WTC11 (cell line): ENCODE measurements at regions not wholly inside any gene's neighbourhood (a gene's known extent, or its start where the extent isn't known, plus 50 kb on each side); places are given as distances from the start of the nearest gene placed in this dataset.

Experiments
- ATAC-seq: fragments of 200-7000 bp; cut with Tn5 transposase; 2 replicates; pipeline ENCODE4 v1.10.0; 2021; ENCODE audit warnings: mild to moderate bottlenecking, moderate library complexity
- CTCF ChIA-PET: fragments of 300-600 bp; sonication (Branson Sonifier 250); formaldehyde crosslinking; loops from one replicate; lab custom pipeline; 2021; ENCODE audit warnings: antibody characterized with exemption; lab: Charles Lee
- POLR2A ChIA-PET: fragments of 350-600 bp; sonication (Branson Sonifier 250); formaldehyde crosslinking; loops from one replicate; lab custom pipeline; 2021; ENCODE audit warnings: antibody characterized with exemption; lab: Charles Lee
- DNase-seq: peaks from one replicate; pipeline ENCODE4 v3.0.0; 2021; ENCODE audit warnings: low spot score
- H3K27ac Mint-ChIP-seq: 2 replicates; pipeline ENCODE4 v1.8.0; 2021; ENCODE audit warnings: mixed read lengths
- H3K27me3 Mint-ChIP-seq: 2 replicates; pipeline ENCODE4 v1.8.0; 2021; ENCODE audit warnings: low read depth, mild to moderate bottlenecking, moderate library complexity, mixed read lengths
- H3K36me3 Mint-ChIP-seq: 2 replicates; pipeline ENCODE4 v1.8.0; 2021; ENCODE audit warnings: mixed read lengths
- H3K4me1 Mint-ChIP-seq: 2 replicates; pipeline ENCODE4 v1.8.0; 2022; ENCODE audit warnings: mixed read lengths
- H3K4me3 Mint-ChIP-seq: 2 replicates; pipeline ENCODE4 v1.8.0; 2021; ENCODE audit warnings: mild to moderate bottlenecking, moderate library complexity, mixed read lengths
- H3K9me3 Mint-ChIP-seq: 2 replicates; pipeline ENCODE4 v1.8.0; 2021; ENCODE audit warnings: mixed read lengths
- ATF1 ChIP-seq: sonication (generic); formaldehyde crosslinking; IDR thresholded peaks from 2 replicates; pipeline ENCODE4 v1.8.1; 2023; ENCODE audit warnings: mild to moderate bottlenecking, moderate library complexity, missing genetic modification reagents
- ATF2 ChIP-seq: sonication (generic); formaldehyde crosslinking; IDR thresholded peaks from 2 replicates; pipeline ENCODE4 v1.8.1; 2022; ENCODE audit warnings: low read depth, missing genetic modification reagents, borderline replicate concordance
- E2F1 ChIP-seq: sonication (generic); formaldehyde crosslinking; IDR thresholded peaks from 2 replicates; pipeline ENCODE4 v1.8.0; 2022; ENCODE audit warnings: mild to moderate bottlenecking, missing genetic modification reagents
- FOXK1 ChIP-seq: sonication (generic); formaldehyde crosslinking; IDR thresholded peaks from 2 replicates; pipeline ENCODE4 v1.8.0; 2022; ENCODE audit warnings: mild to moderate bottlenecking, moderate library complexity, missing genetic modification reagents
- FOXP1 ChIP-seq: sonication (generic); formaldehyde crosslinking; IDR thresholded peaks from 2 replicates; pipeline ENCODE4 v1.8.0; 2022; ENCODE audit warnings: missing genetic modification reagents, mild to moderate bottlenecking, moderate library complexity, borderline replicate concordance
- GRHL2 ChIP-seq: fragments of 250-450 bp; sonication (Bioruptor Pico); IDR thresholded peaks from 2 replicates; pipeline ENCODE4 v1.8.0; 2022; ENCODE audit warnings: mild to moderate bottlenecking, moderate library complexity; ENCODE audit not compliant: insufficient replicate concordance, severe bottlenecking
- MAX ChIP-seq: sonication (generic); formaldehyde crosslinking; IDR thresholded peaks from 2 replicates; pipeline ENCODE4 v1.8.0; 2022; ENCODE audit warnings: mild to moderate bottlenecking, missing genetic modification reagents
- MXD4 ChIP-seq: fragments of 250-450 bp; sonication (Bioruptor Pico); IDR thresholded peaks from 2 replicates; pipeline ENCODE4 v1.8.0; 2021; ENCODE audit warnings: mild to moderate bottlenecking, moderate library complexity, borderline replicate concordance
- SMAD3 ChIP-seq: sonication (generic); formaldehyde crosslinking; IDR thresholded peaks from 2 replicates; pipeline ENCODE4 v1.8.0; 2022; ENCODE audit warnings: missing genetic modification reagents, mild to moderate bottlenecking, borderline replicate concordance
- TEAD1 ChIP-seq: sonication (generic); formaldehyde crosslinking; IDR thresholded peaks from 2 replicates; pipeline ENCODE4 v1.8.0; 2022; ENCODE audit warnings: mild to moderate bottlenecking, missing genetic modification reagents
- ZNF138 ChIP-seq: sonication (generic); formaldehyde crosslinking; conservative IDR thresholded peaks from 2 replicates; pipeline ENCODE4 v1.8.1; 2022; ENCODE audit warnings: mild to moderate bottlenecking, moderate library complexity, missing genetic modification reagents
- TF ChIP-seq, protein P1 (sequence below): sonication (generic); formaldehyde crosslinking; IDR thresholded peaks from 2 replicates; pipeline ENCODE4 v1.8.1; 2023; ENCODE audit warnings: mild to moderate bottlenecking, moderate library complexity, missing genetic modification reagents
- TF ChIP-seq, protein P2 (sequence below): fragments of 250-450 bp; sonication (Bioruptor Pico); IDR thresholded peaks from 2 replicates; pipeline ENCODE4 v1.9.0; 2021; ENCODE audit warnings: mild to moderate bottlenecking
- TF ChIP-seq, protein P3 (sequence below): fragments of 250-450 bp; sonication (Bioruptor Pico); IDR thresholded peaks from 2 replicates; pipeline ENCODE4 v1.8.0; 2021; ENCODE audit warnings: mild to moderate bottlenecking
- TF ChIP-seq, protein P4 (sequence below): sonication (generic); formaldehyde crosslinking; IDR thresholded peaks from 2 replicates; pipeline ENCODE4 v1.8.0; 2023; ENCODE audit warnings: missing genetic modification reagents
- TF ChIP-seq, protein P5 (sequence below): sonication (generic); formaldehyde crosslinking; IDR thresholded peaks from 2 replicates; pipeline ENCODE4 v1.8.1; 2022; ENCODE audit warnings: low read depth, mild to moderate bottlenecking, moderate library complexity, missing genetic modification reagents, borderline replicate concordance
- TF ChIP-seq, protein P6 (sequence below): fragments of 250-450 bp; sonication (Bioruptor Pico); IDR thresholded peaks from 2 replicates; pipeline ENCODE4 v1.9.0; 2021; ENCODE audit warnings: moderate library complexity, mild to moderate bottlenecking, inconsistent platforms, borderline replicate concordance

DNA sequence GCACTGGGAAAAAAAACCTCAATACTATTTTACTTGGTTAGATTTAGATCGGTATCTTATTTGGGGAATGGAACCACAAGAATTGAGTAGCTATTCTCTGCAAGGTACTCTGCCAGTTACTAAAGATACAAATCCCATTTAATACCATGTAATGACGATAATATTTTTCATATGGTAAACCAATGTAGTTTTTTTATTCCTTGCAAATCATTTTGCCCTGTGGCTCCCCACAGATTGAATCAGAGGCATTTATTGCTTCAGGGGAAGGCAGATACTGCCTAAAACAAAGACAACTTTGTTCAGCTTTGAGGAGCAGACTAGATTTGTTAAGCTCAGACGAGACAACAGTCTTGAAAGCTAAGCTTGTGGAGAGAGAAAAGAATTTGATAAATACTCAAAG lies 226.7 kb upstream of the RUNX1 start:
- no peak for TF ChIP-seq FOXK1
- TF ChIP-seq GRHL2 (CRISPR knock-in tag): no peak
- no peak for TF ChIP-seq TEAD1 (CRISPR knock-in tag)
- TF ChIP-seq MAX (CRISPR knock-in tag): no peak
- TF ChIP-seq, protein P1, sequence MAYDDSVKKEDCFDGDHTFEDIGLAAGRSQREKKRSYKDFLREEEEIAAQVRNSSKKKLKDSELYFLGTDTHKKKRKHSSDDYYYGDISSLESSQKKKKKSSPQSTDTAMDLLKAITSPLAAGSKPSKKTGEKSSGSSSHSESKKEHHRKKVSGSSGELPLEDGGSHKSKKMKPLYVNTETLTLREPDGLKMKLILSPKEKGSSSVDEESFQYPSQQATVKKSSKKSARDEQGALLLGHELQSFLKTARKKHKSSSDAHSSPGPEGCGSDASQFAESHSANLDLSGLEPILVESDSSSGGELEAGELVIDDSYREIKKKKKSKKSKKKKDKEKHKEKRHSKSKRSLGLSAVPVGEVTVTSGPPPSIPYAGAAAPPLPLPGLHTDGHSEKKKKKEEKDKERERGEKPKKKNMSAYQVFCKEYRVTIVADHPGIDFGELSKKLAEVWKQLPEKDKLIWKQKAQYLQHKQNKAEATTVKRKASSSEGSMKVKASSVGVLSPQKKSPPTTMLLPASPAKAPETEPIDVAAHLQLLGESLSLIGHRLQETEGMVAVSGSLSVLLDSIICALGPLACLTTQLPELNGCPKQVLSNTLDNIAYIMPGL: no peak
- no peak for TF ChIP-seq ZNF138 (CRISPR knock-in tag)
- no peak for TF ChIP-seq E2F1 (CRISPR knock-in tag)
- TF ChIP-seq SMAD3 (CRISPR knock-in tag): no peak
- TF ChIP-seq, protein P2, sequence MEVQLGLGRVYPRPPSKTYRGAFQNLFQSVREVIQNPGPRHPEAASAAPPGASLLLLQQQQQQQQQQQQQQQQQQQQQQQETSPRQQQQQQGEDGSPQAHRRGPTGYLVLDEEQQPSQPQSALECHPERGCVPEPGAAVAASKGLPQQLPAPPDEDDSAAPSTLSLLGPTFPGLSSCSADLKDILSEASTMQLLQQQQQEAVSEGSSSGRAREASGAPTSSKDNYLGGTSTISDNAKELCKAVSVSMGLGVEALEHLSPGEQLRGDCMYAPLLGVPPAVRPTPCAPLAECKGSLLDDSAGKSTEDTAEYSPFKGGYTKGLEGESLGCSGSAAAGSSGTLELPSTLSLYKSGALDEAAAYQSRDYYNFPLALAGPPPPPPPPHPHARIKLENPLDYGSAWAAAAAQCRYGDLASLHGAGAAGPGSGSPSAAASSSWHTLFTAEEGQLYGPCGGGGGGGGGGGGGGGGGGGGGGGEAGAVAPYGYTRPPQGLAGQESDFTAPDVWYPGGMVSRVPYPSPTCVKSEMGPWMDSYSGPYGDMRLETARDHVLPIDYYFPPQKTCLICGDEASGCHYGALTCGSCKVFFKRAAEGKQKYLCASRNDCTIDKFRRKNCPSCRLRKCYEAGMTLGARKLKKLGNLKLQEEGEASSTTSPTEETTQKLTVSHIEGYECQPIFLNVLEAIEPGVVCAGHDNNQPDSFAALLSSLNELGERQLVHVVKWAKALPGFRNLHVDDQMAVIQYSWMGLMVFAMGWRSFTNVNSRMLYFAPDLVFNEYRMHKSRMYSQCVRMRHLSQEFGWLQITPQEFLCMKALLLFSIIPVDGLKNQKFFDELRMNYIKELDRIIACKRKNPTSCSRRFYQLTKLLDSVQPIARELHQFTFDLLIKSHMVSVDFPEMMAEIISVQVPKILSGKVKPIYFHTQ (CRISPR knock-in tag): no peak
- TF ChIP-seq, protein P3, sequence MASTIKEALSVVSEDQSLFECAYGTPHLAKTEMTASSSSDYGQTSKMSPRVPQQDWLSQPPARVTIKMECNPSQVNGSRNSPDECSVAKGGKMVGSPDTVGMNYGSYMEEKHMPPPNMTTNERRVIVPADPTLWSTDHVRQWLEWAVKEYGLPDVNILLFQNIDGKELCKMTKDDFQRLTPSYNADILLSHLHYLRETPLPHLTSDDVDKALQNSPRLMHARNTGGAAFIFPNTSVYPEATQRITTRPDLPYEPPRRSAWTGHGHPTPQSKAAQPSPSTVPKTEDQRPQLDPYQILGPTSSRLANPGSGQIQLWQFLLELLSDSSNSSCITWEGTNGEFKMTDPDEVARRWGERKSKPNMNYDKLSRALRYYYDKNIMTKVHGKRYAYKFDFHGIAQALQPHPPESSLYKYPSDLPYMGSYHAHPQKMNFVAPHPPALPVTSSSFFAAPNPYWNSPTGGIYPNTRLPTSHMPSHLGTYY (CRISPR knock-in tag): no peak
- TF ChIP-seq, protein P4, sequence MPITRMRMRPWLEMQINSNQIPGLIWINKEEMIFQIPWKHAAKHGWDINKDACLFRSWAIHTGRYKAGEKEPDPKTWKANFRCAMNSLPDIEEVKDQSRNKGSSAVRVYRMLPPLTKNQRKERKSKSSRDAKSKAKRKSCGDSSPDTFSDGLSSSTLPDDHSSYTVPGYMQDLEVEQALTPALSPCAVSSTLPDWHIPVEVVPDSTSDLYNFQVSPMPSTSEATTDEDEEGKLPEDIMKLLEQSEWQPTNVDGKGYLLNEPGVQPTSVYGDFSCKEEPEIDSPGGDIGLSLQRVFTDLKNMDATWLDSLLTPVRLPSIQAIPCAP (CRISPR knock-in tag): no peak
- TF ChIP-seq, protein P5, sequence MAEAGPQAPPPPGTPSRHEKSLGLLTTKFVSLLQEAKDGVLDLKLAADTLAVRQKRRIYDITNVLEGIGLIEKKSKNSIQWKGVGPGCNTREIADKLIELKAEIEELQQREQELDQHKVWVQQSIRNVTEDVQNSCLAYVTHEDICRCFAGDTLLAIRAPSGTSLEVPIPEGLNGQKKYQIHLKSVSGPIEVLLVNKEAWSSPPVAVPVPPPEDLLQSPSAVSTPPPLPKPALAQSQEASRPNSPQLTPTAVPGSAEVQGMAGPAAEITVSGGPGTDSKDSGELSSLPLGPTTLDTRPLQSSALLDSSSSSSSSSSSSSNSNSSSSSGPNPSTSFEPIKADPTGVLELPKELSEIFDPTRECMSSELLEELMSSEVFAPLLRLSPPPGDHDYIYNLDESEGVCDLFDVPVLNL (CRISPR knock-in tag): no peak
- no peak for TF ChIP-seq ATF2 (CRISPR knock-in tag)
- no peak for TF ChIP-seq MXD4 (CRISPR knock-in tag)
- TF ChIP-seq, protein P6, sequence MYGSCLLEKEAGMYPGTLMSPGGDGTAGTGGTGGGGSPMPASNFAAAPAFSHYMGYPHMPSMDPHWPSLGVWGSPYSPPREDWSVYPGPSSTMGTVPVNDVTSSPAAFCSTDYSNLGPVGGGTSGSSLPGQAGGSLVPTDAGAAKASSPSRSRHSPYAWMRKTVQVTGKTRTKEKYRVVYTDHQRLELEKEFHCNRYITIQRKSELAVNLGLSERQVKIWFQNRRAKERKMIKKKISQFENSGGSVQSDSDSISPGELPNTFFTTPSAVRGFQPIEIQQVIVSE (CRISPR knock-in tag): no peak
- TF ChIP-seq FOXP1 (CRISPR knock-in tag): no peak
- TF ChIP-seq ATF1 (CRISPR knock-in tag): no peak
- peaks cover 11% of the 10 kb centered on the region for H3K9me3 Mint-ChIP-seq
- ATAC-seq (no peak), DNase-seq (no peak)
- peaks cover 6% of the 10 kb centered on the region; the same call in 1 of the 2 replicates for H3K36me3 Mint-ChIP-seq
- no peak overlapping the region for H3K27ac Mint-ChIP-seq
- POLR2A ChIA-PET: no interaction called here
- peaks cover 14% of the 10 kb centered on the region for H3K4me1 Mint-ChIP-seq
- no peak overlapping the region for H3K4me3 Mint-ChIP-seq
- CTCF ChIA-PET: no interaction called here
- H3K27me3 Mint-ChIP-seq: no peaks in the 10 kb centered on the region
